Subcutaneous abdominal adipose tissue (tissue), 5 donors: ENCODE measurements at regions not wholly inside any gene's neighbourhood (a gene's known extent, or its start where the extent isn't known, plus 50 kb on each side); places are given as distances from the start of the nearest gene placed in this dataset.
"Not testable (repeated sequence)": the region's sequence is repeated elsewhere in the genome, so short reads cannot be mapped to it uniquely, and the experiment has no call there.

Experiments used
- H3K27ac ChIP-seq: one replicate; pipeline ENCODE4 v1.7.0; 2013; ENCODE audit warnings: low read depth, mild to moderate bottlenecking, inconsistent platforms, low read length, moderate library complexity
- H3K27me3 ChIP-seq, 5 donors: one replicate each; pipeline ENCODE4 v1.7.0; 2013; ENCODE audit warnings: low read length in 5 of 5, inconsistent platforms in 1 of 5; ENCODE audit not compliant: control insufficient read depth in 5 of 5, insufficient read depth in 4 of 5
- H3K36me3 ChIP-seq, 5 donors: one replicate each; pipeline ENCODE4 v1.7.0; 2013; ENCODE audit warnings: low read length in 5 of 5; ENCODE audit not compliant: control insufficient read depth in 5 of 5, insufficient read depth in 5 of 5
- H3K4me1 ChIP-seq, 5 donors: one replicate each; pipeline ENCODE4 v1.7.0; 2013; ENCODE audit warnings: low read length in 5 of 5, mild to moderate bottlenecking in 3 of 5, moderate library complexity in 1 of 5; ENCODE audit not compliant: control insufficient read depth in 5 of 5, insufficient read depth in 5 of 5
- H3K4me3 ChIP-seq, 5 donors: one replicate each; pipeline ENCODE4 v1.7.0; 2013; ENCODE audit warnings: low read length in 5 of 5, low read depth in 1 of 5
- H3K9ac ChIP-seq, 5 donors: one replicate each; pipeline ENCODE4 v1.7.0; 2013; ENCODE audit warnings: low read length in 5 of 5, mild to moderate bottlenecking in 4 of 5, moderate library complexity in 3 of 5
- H3K9me3 ChIP-seq, 5 donors: one replicate each; pipeline ENCODE4 v1.7.0; 2013; ENCODE audit warnings: low read length in 5 of 5; ENCODE audit not compliant: control insufficient read depth in 5 of 5
- donor health status: healthy.
- donor health status: healthy.
- donor health status: healthy.
- donor health status: healthy.
- donor health status: healthy.

DNA sequence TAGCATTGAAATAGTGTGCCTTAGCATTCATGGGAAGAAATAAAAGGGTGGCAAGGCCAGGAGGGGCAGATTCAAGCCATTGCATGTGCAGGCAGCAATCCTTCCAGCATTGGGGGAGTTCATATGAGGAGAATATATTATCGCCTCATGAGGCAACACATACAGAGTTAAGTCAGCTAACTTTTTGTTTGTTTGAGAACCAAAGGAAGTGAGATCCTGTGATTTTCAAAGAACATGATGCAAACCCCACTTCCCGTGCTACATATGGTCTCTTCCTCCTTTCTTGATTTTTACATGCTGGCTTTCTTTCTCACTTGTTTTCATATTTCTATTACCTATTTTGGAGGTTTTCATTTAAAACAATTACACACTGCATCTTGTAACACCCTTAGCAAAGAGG lies 579.7 kb upstream of the ARID1B start:
- H3K27me3 ChIP-seq: no peaks in the 10 kb centered on the region
- no peak overlapping the region for H3K4me3 ChIP-seq
- H3K4me1 ChIP-seq: no peaks in the 10 kb centered on the region
- peaks cover 0 to 9% (median 0%) of the 10 kb centered on the region in 5 donors for H3K9me3 ChIP-seq
- no peak overlapping the region for H3K27ac ChIP-seq
- no peak overlapping the region for H3K9ac ChIP-seq
- no peaks in the 10 kb centered on the region for H3K36me3 ChIP-seq

DNA sequence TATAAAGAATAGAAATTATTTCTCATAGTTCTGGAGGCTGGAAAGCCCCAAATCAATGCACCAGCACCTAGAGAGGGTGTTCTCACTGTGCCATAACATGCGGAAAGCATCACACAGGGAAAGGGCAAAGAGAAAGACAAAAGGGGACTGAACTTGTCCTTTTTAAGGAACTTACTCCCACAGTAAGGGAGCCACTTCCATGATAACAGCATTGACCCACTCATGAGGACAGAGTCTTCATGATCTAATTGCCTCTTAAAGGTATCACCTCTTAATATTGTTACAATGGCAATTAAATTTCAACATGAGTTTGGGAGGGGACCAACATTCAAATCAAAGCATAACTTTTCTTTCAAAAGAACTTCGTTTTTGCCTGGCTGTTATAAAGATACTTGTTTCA lies 582.2 kb upstream of the ARID1B start:
- Histone ChIP-seq H3K27ac (no peak overlapping the region), H3K4me1 (no peaks in the 10 kb centered on the region), H3K4me3 (no peak overlapping the region), H3K9ac (no peak overlapping the region), H3K27me3 (no peaks in the 10 kb centered on the region), H3K9me3 (peaks cover 0 to 6% (median 0%) of the 10 kb centered on the region in 5 donors), H3K36me3 (no peaks in the 10 kb centered on the region)

DNA sequence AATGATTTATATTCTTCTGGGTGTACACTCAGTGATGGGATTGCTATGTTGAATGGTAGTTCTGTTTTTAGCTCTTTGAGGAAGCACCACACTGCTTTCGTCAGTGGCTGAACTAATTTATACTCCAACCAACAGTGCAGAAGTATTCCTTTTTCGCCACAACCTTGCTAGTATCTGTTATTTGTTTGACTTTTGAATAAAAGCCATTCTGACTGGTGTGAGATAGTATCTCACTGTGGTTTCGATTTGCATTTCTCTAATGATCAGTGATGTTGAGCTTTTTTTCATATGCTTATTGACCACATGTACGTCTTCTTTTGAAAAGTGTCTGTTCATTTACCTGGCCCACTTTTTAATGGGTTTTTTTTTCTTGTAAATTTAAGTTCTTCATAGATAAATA lies 583.8 kb upstream of the ARID1B start:
- no peak overlapping the region for H3K27ac ChIP-seq
- H3K36me3 ChIP-seq: no peaks in the 10 kb centered on the region
- no peaks in the 10 kb centered on the region for H3K27me3 ChIP-seq
- H3K9ac ChIP-seq: no peak overlapping the region
- H3K4me1 ChIP-seq: no peaks in the 10 kb centered on the region
- H3K4me3 ChIP-seq: no peak overlapping the region
- H3K9me3 ChIP-seq: peaks cover 0 to 6% (median 0%) of the 10 kb centered on the region in 5 donors

DNA sequence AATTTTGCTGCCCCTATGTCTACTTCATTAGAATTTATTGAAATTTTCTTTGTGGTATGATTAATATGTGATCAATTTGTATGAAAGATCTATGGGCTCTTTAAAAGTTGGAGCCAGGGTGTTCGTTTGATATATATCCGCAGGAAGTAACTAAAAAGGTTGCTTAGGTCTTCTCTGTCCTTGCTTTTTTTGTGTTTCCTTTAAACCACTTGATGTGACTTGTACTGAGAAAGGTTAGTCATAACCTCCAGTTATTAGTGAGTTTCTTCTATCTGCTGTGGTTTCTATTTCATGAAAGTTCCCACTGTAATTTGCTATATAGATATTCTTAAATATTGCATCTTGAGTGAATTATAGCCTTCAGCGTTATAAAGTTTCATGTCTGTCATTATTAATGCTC lies 585.3 kb upstream of the ARID1B start:
- no peaks in the 10 kb centered on the region for H3K36me3 ChIP-seq
- no peaks in the 10 kb centered on the region for H3K27me3 ChIP-seq
- H3K4me1 ChIP-seq: no peaks in the 10 kb centered on the region
- no peak overlapping the region for H3K4me3 ChIP-seq
- no peak overlapping the region for H3K27ac ChIP-seq
- no peak overlapping the region for H3K9ac ChIP-seq
- peaks cover 0 to 6% (median 0%) of the 10 kb centered on the region in 5 donors for H3K9me3 ChIP-seq

DNA sequence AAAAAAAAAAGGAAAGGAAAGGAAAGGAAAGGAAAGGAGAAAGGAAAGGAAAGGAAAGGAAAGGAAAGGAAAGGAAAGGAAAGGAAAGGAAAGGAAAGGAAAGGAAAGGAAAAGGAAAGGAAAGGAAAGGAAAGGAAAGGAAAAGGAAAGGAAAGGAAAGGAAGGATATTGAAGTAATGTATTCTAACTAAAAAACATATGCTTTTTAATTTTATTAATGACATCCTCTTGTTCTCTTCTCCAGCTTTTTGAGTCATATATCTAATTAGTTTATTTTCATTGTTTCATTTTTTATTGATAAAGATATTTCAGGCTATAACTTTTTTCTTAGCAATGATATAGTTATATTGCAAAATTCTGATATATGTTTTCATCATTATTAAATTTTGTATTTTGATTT lies 585.8 kb upstream of the ARID1B start:
- not testable (repeated sequence) for H3K9me3 ChIP-seq, H3K9ac ChIP-seq

DNA sequence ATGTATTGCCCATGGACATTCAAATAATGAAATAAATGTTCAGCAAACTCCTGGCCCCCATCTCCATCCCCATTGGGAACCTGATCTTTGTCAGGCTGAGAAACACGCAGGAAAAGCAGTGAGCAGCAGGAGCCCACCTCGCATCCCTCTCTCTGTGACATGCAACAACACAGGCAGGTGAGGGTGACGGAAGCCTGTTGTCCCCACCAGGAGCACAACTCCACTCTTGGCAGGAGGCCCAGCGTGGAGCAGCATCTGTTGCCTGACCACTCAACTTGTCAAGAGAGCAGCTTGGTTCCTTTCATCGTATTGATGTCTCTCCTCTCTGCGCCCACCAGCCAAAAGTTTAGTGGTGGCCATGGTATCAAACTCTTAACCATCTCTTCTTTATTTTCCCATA lies 586.9 kb upstream of the ARID1B start:
- H3K36me3 ChIP-seq: no peaks in the 10 kb centered on the region
- no peak overlapping the region for H3K4me3 ChIP-seq
- H3K27ac ChIP-seq: no peak overlapping the region
- no peaks in the 10 kb centered on the region for H3K4me1 ChIP-seq
- H3K9me3 ChIP-seq: peaks cover 0 to 6% (median 0%) of the 10 kb centered on the region in 5 donors
- no peak overlapping the region for H3K9ac ChIP-seq
- H3K27me3 ChIP-seq: no peaks in the 10 kb centered on the region

More for the DNA sequence above, 585.8 kb upstream of the ARID1B start:
- H3K27me3 ChIP-seq, H3K36me3 ChIP-seq, H3K27ac ChIP-seq, H3K4me3 ChIP-seq, H3K4me1 ChIP-seq: not testable (repeated sequence)

DNA sequence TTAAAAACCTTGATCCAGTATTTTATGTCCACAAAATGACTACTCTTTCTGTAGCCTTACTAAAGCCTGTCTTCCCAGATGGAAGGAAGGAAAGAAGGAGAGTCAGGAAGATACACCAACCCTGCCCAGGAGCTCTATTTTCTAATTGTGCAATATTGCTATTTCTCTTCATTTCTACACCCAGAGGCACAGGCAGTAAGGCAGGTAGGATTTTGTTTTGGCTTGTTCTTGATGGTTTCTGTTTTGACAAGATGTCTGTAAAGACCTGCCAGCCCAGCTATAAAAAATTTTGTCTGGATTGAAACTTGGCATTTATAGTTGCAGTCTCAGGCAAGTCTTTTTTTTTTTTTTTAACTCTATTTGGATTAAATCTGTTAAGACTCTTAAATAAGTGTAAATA lies 587.5 kb upstream of the ARID1B start:
- Histone ChIP-seq H3K27me3 (no peaks in the 10 kb centered on the region), H3K36me3 (no peaks in the 10 kb centered on the region), H3K4me1 (no peaks in the 10 kb centered on the region), H3K9ac (no peak overlapping the region), H3K9me3 (peaks cover 0 to 6% (median 0%) of the 10 kb centered on the region in 5 donors), H3K4me3 (no peak overlapping the region), H3K27ac (no peak overlapping the region)

DNA sequence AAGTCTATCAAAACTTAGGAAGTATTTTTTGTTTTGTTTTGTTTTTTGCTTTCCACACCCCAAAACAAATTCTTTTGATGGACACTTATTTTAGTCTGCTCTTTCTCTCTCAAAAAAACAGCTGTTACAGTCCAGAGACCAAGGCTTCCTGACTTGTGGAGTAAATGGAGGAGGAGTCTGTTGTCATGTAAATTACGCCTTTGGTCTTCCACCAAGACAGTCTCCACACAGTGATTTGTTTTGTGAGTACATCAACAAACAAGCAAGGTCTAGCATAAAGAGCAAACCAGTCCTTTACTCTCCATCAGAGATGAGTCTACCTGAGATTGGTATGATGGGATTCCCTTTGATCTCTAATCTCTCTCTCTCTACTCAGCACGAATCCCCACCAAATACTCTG lies 588.0 kb upstream of the ARID1B start:
- Histone ChIP-seq H3K4me1 (no peaks in the 10 kb centered on the region), H3K4me3 (no peak overlapping the region), H3K27me3 (no peaks in the 10 kb centered on the region), H3K9ac (no peak overlapping the region), H3K27ac (no peak overlapping the region), H3K9me3 (peaks cover 0 to 6% (median 0%) of the 10 kb centered on the region in 5 donors), H3K36me3 (no peaks in the 10 kb centered on the region)

DNA sequence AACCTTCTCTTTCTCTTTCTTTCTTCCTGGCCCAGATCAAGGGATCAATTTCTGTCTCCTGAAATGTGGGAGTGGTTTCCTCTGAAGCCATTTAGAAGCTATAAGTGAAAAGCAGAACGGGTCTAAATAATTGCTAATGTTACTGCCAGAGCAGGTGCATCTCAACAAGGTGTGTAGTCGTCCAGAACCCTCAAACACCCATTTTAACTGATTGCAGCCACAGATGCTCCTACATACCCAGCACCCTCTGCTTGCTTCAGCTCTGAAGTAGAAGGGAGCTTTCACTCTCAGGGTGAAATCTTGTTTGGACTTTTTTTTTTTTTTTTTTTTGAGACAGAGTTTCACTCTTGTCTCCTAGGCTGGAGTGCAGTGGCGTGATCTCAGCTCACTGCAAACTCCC lies 592.1 kb upstream of the ARID1B start:
- Histone ChIP-seq H3K27me3 (no peaks in the 10 kb centered on the region), H3K4me3 (no peak overlapping the region), H3K4me1 (no peaks in the 10 kb centered on the region), H3K9me3 (peaks cover 0 to 2% (median 0%) of the 10 kb centered on the region in 5 donors), H3K9ac (no peak overlapping the region), H3K36me3 (no peaks in the 10 kb centered on the region), H3K27ac (no peak overlapping the region)

DNA sequence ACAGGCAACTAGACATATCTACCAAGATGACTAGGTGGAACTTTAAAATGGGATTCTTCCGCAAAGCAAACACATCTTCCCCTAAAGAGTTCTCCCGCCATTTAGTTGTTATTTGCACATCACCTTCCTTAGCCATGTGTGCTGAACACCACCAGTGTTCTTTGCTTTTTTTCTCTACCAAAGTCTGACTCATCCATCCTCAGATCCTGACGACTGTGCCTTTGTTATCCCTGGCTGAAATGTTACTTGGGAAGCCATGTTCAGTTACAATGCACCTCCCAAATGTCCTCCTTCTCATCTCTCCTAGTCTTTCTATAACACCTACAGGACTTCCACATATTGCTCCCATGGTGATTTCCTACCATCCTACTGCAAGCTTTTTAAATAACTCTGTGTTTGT lies 593.5 kb upstream of the ARID1B start:
- Histone ChIP-seq H3K4me1 (no peaks in the 10 kb centered on the region), H3K27me3 (no peaks in the 10 kb centered on the region)

DNA sequence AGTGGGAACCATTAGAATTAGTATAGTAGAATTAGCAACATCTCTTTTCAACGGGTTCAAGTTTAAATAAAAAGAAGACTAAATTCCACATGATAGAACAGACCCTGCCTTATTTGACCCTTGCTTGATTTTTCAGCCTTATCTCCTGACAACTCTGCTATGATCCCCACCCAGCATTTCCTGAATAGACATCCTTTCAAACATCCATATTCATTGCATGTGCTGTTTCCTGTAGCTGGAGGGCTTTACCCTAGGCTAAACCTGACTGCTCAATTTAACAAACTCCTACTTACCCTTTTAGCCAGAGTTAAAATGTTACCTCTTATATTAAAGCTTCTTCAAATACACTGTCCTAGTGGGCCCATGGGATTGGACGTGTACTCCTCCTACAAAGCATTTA lies 594.8 kb upstream of the ARID1B start:
- H3K27ac ChIP-seq: no peak overlapping the region
- no peaks in the 10 kb centered on the region for H3K27me3 ChIP-seq
- H3K9ac ChIP-seq: no peak overlapping the region
- H3K36me3 ChIP-seq: no peaks in the 10 kb centered on the region
- H3K4me1 ChIP-seq: no peaks in the 10 kb centered on the region
- no peak overlapping the region for H3K4me3 ChIP-seq
- H3K9me3 ChIP-seq: peaks cover 0 to 2% (median 0%) of the 10 kb centered on the region in 5 donors

More for the DNA sequence above, 593.5 kb upstream of the ARID1B start:
- Histone ChIP-seq H3K9me3 (peaks cover 0 to 2% (median 0%) of the 10 kb centered on the region in 5 donors), H3K27ac (no peak overlapping the region), H3K9ac (no peak overlapping the region), H3K36me3 (no peaks in the 10 kb centered on the region), H3K4me3 (no peak overlapping the region)
